Adrenal gland (tissue), 9 donors: ENCODE measurements at regions not wholly inside any gene's neighbourhood (a gene's known extent, or its start where the extent isn't known, plus 50 kb on each side); places are given as distances from the start of the nearest gene placed in this dataset.

Experiments
- DNase-seq, 7 donors: peaks; one replicate each; pipeline ENCODE4 v3.0.0-alpha.2; 2019 to 2020
- H3K27ac ChIP-seq, 5 donors: fragments of 200-600 bp; sonication (generic) in 4 of 5; 1 replicate in 3 of 5; 2 replicates in 2 of 5; pipeline versions ENCODE4 v1.5.1 to v1.8.0; 2016 to 2020; ENCODE audit warnings: mild to moderate bottlenecking in 1 of 5
- H3K27me3 ChIP-seq: fragments of 200-600 bp; 2 replicates; pipeline ENCODE4 v1.8.0; 2021
- H3K36me3 ChIP-seq, 2 donors: fragments of 200-600 bp; replicated peaks in 1 of 2; 1 replicate in 1 of 2; 2 replicates in 1 of 2; pipeline versions ENCODE4 v1.5.1 to v1.8.0; 2018 to 2022
- H3K4me1 ChIP-seq, 2 donors: fragments of 200-600 bp; replicated peaks in 1 of 2; 1 replicate in 1 of 2; 2 replicates in 1 of 2; pipeline versions ENCODE4 v1.5.1 to v1.8.0; 2018 to 2021
- H3K4me3 ChIP-seq, 4 donors: fragments of 200-600 bp; sonication (generic) in 3 of 4; one replicate each; pipeline ENCODE4 v1.5.1; 2016 to 2018
- H3K9me3 ChIP-seq, 3 donors: fragments of 200-600 bp; sonication (generic) in 1 of 3; replicated peaks in 1 of 3; 1 replicate in 2 of 3; 2 replicates in 1 of 3; pipeline versions ENCODE4 v1.5.1 to v1.8.0; 2016 to 2021
- POLR2A ChIP-seq, 2 donors: fragments of 450-650 bp; IDR thresholded peaks; one replicate each; pipeline ENCODE4 v1.6.1; 2017; ENCODE audit warnings: antibody characterized with exemption in 2 of 2, mild to moderate bottlenecking in 2 of 2, moderate library complexity in 1 of 2
- WGBS, 4 donors: extraction: QIAGEN DNeasy Blood & Tissue Kit in 2 of 4; methylation state at CpG; one replicate each; pipeline versions ENCODE4 v1.1.5 to v1.1.7; 2013 to 2017; 5-methylcytosine and 5-hydroxymethylcytosine counted together
- intact Hi-C, 2 donors: fragments of 100-400 bp; cut with DNase I; formaldehyde crosslinking; loops; one replicate each; pipeline versions ENCODE4 v1.14.1 to v1.15.0; 2022 to 2023
- TF ChIP-seq, protein P1 (sequence below), 6 experiments: fragments of 450-650 bp in 4 of 6; fragments of 200-600 bp in 2 of 6; sonication (generic) in 1 of 6; IDR thresholded peaks; 1 replicate in 5 of 6; 2 replicates in 1 of 6; pipeline versions ENCODE4 v1.5.1 to v1.8.0; 2016 to 2021; ENCODE audit warnings: antibody characterized with exemption in 6 of 6, mild to moderate bottlenecking in 2 of 6, moderate library complexity in 1 of 6
- donor health status: healthy with polysubstance abuse.
- donor health status: Bipolar disorder and iron deficiency.
- donor health status: DM: yes; HTN: yes; CAD: no.
- donor health status: DM: no; HTN: no; CAD: no.
- donor health status: DM: no; HTN: no; CAD: no.

DNA sequence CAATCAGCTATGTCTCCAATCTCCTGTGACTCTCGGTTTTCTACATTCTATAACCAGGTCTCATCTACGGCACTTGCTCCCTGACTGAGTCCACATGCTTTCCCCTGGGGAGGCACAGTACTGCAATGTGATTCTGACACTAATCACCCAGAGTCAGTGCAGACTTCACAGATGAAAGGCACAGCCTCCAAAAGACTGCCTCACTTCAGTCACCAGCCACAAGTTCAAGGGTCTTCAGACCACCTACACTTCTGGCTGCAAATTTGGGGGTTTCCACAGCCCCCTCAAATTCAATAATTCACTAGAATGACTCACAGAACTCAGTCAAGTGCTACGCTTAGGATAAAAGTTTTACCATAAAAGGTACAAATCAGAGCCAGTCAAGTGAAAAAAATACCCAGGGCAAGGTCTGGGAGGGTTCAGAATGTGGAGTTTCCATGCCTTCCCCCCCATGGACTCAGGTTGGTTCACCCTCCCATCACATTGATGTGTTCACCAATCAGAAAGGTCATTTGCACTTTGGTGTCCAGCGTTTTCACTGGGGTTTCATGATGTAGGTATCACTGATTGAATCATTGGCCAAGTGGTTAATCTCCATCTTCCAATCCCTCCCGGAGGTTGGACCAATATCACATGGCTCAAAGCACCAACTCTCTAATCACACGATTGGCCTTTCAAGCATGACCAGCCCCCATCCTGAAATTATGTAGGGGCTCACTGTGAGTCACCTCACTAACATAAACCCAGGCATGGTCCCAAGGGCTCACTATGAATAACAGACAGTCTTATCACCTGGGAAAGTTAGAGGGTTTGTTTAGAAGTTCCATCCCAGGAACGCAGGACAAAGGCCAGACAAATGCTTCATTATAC, 182.9 kb upstream of the CAMK1G start:
- H3K4me3 ChIP-seq, result no peak overlapping the region
- H3K9me3 ChIP-seq, result no peaks in the 10 kb centered on the region
- 68 to 82% (median 77%) methylated on average over 7 of the region's 7 CpGs for WGBS, 4 donors
- no peak for DNase-seq
- H3K4me1 ChIP-seq, result no peaks in the 10 kb centered on the region
- TF ChIP-seq, protein P1, sequence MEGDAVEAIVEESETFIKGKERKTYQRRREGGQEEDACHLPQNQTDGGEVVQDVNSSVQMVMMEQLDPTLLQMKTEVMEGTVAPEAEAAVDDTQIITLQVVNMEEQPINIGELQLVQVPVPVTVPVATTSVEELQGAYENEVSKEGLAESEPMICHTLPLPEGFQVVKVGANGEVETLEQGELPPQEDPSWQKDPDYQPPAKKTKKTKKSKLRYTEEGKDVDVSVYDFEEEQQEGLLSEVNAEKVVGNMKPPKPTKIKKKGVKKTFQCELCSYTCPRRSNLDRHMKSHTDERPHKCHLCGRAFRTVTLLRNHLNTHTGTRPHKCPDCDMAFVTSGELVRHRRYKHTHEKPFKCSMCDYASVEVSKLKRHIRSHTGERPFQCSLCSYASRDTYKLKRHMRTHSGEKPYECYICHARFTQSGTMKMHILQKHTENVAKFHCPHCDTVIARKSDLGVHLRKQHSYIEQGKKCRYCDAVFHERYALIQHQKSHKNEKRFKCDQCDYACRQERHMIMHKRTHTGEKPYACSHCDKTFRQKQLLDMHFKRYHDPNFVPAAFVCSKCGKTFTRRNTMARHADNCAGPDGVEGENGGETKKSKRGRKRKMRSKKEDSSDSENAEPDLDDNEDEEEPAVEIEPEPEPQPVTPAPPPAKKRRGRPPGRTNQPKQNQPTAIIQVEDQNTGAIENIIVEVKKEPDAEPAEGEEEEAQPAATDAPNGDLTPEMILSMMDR (IDR thresholded peaks at IDR 0.05), result no peak
- TF ChIP-seq POLR2A (IDR thresholded peaks at IDR 0.05), result no peak
- intact Hi-C loops, result no loop called here
- no peak overlapping the region for H3K27ac ChIP-seq
- H3K36me3 ChIP-seq, result no peaks in the 10 kb centered on the region
- peaks cover 3% of the 10 kb centered on the region for H3K27me3 ChIP-seq

DNA sequence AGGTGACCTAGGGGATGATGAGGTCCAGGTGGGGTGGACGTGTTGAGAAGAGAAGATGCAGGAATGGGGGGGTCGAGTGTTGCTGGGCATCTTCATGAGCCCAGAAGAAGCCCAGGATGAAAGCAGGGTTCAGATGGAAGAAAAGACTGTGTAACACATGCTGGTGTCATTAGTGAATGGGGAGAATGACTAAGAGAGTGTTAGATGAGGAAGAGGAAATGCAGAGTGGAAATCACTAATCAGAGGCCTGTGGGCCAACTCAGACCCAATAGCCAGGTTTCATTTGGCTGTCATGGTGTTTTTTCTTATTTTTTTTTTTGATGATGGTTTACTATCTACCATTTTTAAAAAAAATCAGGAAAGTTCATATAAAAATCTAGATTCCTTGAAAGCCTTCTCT, 180.8 kb upstream of the CAMK1G start:
- H3K4me1 ChIP-seq, result no peaks in the 10 kb centered on the region
- no peak for TF ChIP-seq POLR2A (IDR thresholded peaks at IDR 0.05)
- TF ChIP-seq, protein P1 (IDR thresholded peaks at IDR 0.05), result no peak
- intact Hi-C loops, result no loop called here
- no peak for DNase-seq
- H3K9me3 ChIP-seq, result no peaks in the 10 kb centered on the region
- peaks cover 3% of the 10 kb centered on the region for H3K27me3 ChIP-seq
- WGBS, 4 donors, result 47 to 54% (median 51%) methylated on average over 2 of the region's 2 CpGs
- H3K4me3 ChIP-seq, result no peak overlapping the region
- no peaks in the 10 kb centered on the region for H3K36me3 ChIP-seq
- H3K27ac ChIP-seq, result no peak overlapping the region

DNA sequence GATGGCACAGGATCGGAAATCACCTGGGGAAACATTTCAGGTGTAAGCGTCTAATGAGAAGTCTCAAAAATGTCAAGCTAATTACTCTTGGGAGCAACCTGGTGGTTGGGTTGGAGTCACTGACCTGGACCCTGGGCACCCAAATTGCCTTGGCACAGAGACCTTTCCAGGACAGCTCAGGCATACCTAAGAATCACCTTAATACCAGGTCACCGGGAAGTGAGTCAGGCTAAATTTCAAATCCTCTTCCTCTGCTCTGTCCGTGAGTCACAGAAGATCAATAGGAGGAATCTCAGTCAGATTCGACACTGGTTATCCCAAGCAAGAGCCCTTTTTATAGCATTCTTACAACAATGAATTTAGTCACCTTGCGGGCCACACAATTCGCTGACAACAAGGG, 179.6 kb upstream of the CAMK1G start:
- Histone ChIP-seq H3K27ac (no peak overlapping the region), H3K4me3 (no peak overlapping the region), H3K36me3 (no peaks in the 10 kb centered on the region), H3K27me3 (peaks cover 3% of the 10 kb centered on the region), H3K9me3 (no peaks in the 10 kb centered on the region), H3K4me1 (no peaks in the 10 kb centered on the region)
- DNase-seq, result no peak
- TF ChIP-seq POLR2A (IDR thresholded peaks at IDR 0.05), result no peak
- TF ChIP-seq, protein P1 (IDR thresholded peaks at IDR 0.05), result no peak
- intact Hi-C loops, result no loop called here
- WGBS, 4 donors, result 69 to 86% (median 78%) methylated on average over 7 of the region's 7 CpGs

DNA sequence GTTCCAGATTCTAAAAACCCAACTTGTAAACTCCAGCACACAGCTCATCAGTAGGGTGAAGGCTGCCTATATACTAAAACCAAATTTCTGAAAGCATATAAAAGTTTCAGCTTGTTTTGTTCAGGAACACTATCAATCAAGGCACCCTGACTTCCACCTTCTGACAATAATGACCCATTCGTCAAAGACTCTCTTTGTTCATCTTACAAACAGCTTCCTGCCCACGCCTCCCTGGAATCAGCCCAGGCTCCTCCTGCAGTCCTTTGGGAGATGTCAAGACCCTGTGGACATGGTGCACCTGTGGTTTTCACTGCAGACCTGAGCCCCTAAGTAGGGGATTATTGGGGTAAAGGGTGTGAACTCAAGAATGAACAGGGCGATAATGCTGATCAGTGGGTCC, 178.9 kb upstream of the CAMK1G start:
- H3K27me3 ChIP-seq, result peaks cover 3% of the 10 kb centered on the region
- H3K4me3 ChIP-seq, result no peak overlapping the region
- intact Hi-C loops, result no loop called here
- no peaks in the 10 kb centered on the region for H3K4me1 ChIP-seq
- TF ChIP-seq POLR2A (IDR thresholded peaks at IDR 0.05), result no peak
- TF ChIP-seq, protein P1 (IDR thresholded peaks at IDR 0.05), result no peak
- no peak overlapping the region for H3K27ac ChIP-seq
- H3K9me3 ChIP-seq, result no peaks in the 10 kb centered on the region
- no peaks in the 10 kb centered on the region for H3K36me3 ChIP-seq
- no peak for DNase-seq
- WGBS, 4 donors, result 48 to 75% (median 60%) methylated on average over 3 of the region's 3 CpGs
